A673 (cell line): ENCODE measurements at regions not wholly inside any gene's neighbourhood (a gene's known extent, or its start where the extent isn't known, plus 50 kb on each side); places are given as distances from the start of the nearest gene placed in this dataset.

Experiments used
- BruUV-seq: library from RNA; stranded (reverse); fragments of 400-500 nt; replicated peaks from 2 replicates; lab custom pipeline; 2021; lab: Mats Ljungman, UMichigan
- CTCF ChIA-PET: fragments of 300-600 bp; sonication (Branson Sonifier 250); formaldehyde crosslinking; loops from one replicate; lab custom pipeline; 2022; ENCODE audit warnings: antibody characterized with exemption; lab: Charles Lee
- POLR2A ChIA-PET: fragments of 300-600 bp; sonication (Branson Sonifier 250); formaldehyde crosslinking; loops from one replicate; lab custom pipeline; 2022; ENCODE audit warnings: antibody characterized with exemption; ENCODE audit not compliant: low non-redundant PET; lab: Charles Lee
- DNase-seq: peaks from one replicate; pipeline ENCODE4 v3.0.0-alpha.2; 2015; ENCODE audit warnings: low spot score
- H3K27ac ChIP-seq: fragments of 200-600 bp; sonication (generic); 2 replicates; pipeline ENCODE4 v1.5.1; 2016; ENCODE audit warnings: mixed run types, low read depth, mild to moderate bottlenecking, mixed read lengths, antibody characterized with exemption, low read length; ENCODE audit not compliant: poor library complexity, severe bottlenecking
- H3K27me3 ChIP-seq: fragments of 200-600 bp; sonication (generic); replicated peaks from 2 replicates; pipeline ENCODE4 v1.6.1; 2017; ENCODE audit warnings: mixed run types, low read depth, mild to moderate bottlenecking, mixed read lengths, antibody characterized with exemption, low read length; ENCODE audit not compliant: insufficient read depth, poor library complexity
- H3K36me3 ChIP-seq: fragments of 200-600 bp; sonication (generic); 2 replicates; pipeline ENCODE4 v1.6.1; 2016; ENCODE audit warnings: mixed run types, mild to moderate bottlenecking, mixed read lengths, antibody characterized with exemption, low read length; ENCODE audit not compliant: insufficient read depth, poor library complexity, severe bottlenecking
- H3K4me1 ChIP-seq: fragments of 200-600 bp; sonication (generic); 2 replicates; pipeline ENCODE4 v1.6.1; 2017; ENCODE audit warnings: mixed run types, mild to moderate bottlenecking, mixed read lengths, antibody characterized with exemption, low read length; ENCODE audit not compliant: insufficient read depth, poor library complexity, severe bottlenecking
- H3K4me3 ChIP-seq: fragments of 200-600 bp; sonication (generic); 2 replicates; pipeline ENCODE4 v1.5.1; 2016; ENCODE audit warnings: low read depth, mixed run types, mild to moderate bottlenecking, mixed read lengths, low read length; ENCODE audit not compliant: poor library complexity, severe bottlenecking
- H3K9me3 ChIP-seq: fragments of 200-600 bp; sonication (generic); 2 replicates; pipeline ENCODE4 v1.6.1; 2016; ENCODE audit warnings: mixed run types, low read depth, mild to moderate bottlenecking, mixed read lengths, antibody characterized with exemption, low read length; ENCODE audit not compliant: poor library complexity, severe bottlenecking
- CTCF ChIP-seq: fragments of 300-800, 200-600 bp; sonication (generic); conservative IDR thresholded peaks from 2 replicates; pipeline ENCODE4 v1.5.1; 2017; ENCODE audit warnings: low read depth, mild to moderate bottlenecking, antibody characterized with exemption, low read length, moderate library complexity, mixed read lengths
- EZH2 ChIP-seq: fragments of 200-600 bp; sonication (generic); IDR thresholded peaks from 2 replicates; pipeline ENCODE4 v1.6.1; 2017; ENCODE audit warnings: borderline replicate concordance, low read depth, mild to moderate bottlenecking, mixed read lengths, antibody characterized with exemption, low read length; ENCODE audit not compliant: poor library complexity, severe bottlenecking
- intact Hi-C: fragments of 100-400 bp; cut with micrococcal nuclease; formaldehyde crosslinking; loops from one replicate; pipeline ENCODE4 v1.10.0; 2022; ENCODE audit not compliant: unreplicated experiment

GRCh38 chr16:64659866-64660265, 462.0 kb downstream of the CDH11 start:
- ChIA-PET POLR2A (no interaction called here), CTCF (no interaction called here)
- no peaks in the 10 kb centered on the region for H3K27me3 ChIP-seq
- DNase-seq: no peak
- BruUV-seq: no TSS peak
- peaks cover 3% of the 10 kb centered on the region for H3K4me1 ChIP-seq
- TF ChIP-seq EZH2 (no peak), CTCF (no peak)
- intact Hi-C loops: no loop called here
- no peak overlapping the region for H3K4me3 ChIP-seq
- H3K27ac ChIP-seq: no peak overlapping the region
- no peaks in the 10 kb centered on the region for H3K36me3 ChIP-seq
- H3K9me3 ChIP-seq: no peaks in the 10 kb centered on the region

- H3K9me3 ChIP-seq: no peaks in the 10 kb centered on the region
- intact Hi-C loops: no loop called here
- ChIA-PET POLR2A (no interaction called here), CTCF (no interaction called here)
- H3K36me3 ChIP-seq: no peaks in the 10 kb centered on the region
- BruUV-seq: no TSS peak
- TF ChIP-seq EZH2: no peak
- no peak for TF ChIP-seq CTCF
- no peak overlapping the region for H3K4me3 ChIP-seq
- no peak overlapping the region for H3K27ac ChIP-seq
- H3K4me1 ChIP-seq: no peaks in the 10 kb centered on the region
- no peak for DNase-seq
- H3K27me3 ChIP-seq: no peaks in the 10 kb centered on the region
These were observed 464.4 kb downstream of the CDH11 start for GRCh38 chr16:64657316-64658011.

- no peak for DNase-seq
- Histone ChIP-seq H3K27me3 (no peaks in the 10 kb centered on the region), H3K27ac (no peak overlapping the region), H3K36me3 (no peaks in the 10 kb centered on the region), H3K4me1 (no peaks in the 10 kb centered on the region), H3K9me3 (no peaks in the 10 kb centered on the region), H3K4me3 (no peak overlapping the region)
- CTCF ChIA-PET: no interaction called here
- intact Hi-C loops: no loop called here
- POLR2A ChIA-PET: no interaction called here
- BruUV-seq: no TSS peak
- no peak for TF ChIP-seq CTCF
- no peak for TF ChIP-seq EZH2
These were observed 465.4 kb downstream of the CDH11 start for GRCh38 chr16:64656471-64656870.
